Esophagus muscularis mucosa (tissue), 4 donors: ENCODE measurements at regions not wholly inside any gene's neighbourhood (a gene's known extent, or its start where the extent isn't known, plus 50 kb on each side); places are given as distances from the start of the nearest gene placed in this dataset.

Experiments used
- DNase-seq: peaks from one replicate; pipeline ENCODE4 v3.0.0-alpha.2; 2017; ENCODE audit errors: extremely low spot score
- H3K27ac ChIP-seq, 4 donors: fragments of 200-600 bp; sonication (generic); replicated peaks in 1 of 4; 1 replicate in 3 of 4; 2 replicates in 1 of 4; pipeline ENCODE4 v1.5.1; 2016 to 2019; ENCODE audit warnings: mild to moderate bottlenecking in 1 of 4
- H3K27me3 ChIP-seq, 4 donors: fragments of 200-600 bp; sonication (generic); one replicate each; pipeline versions ENCODE4 v1.5.1 to v1.6.0; 2016 to 2019
- H3K36me3 ChIP-seq, 4 donors: fragments of 200-600 bp; sonication (generic); one replicate each; pipeline ENCODE4 v1.5.1; 2016 to 2019
- H3K4me1 ChIP-seq, 4 donors: fragments of 200-600 bp; sonication (generic); one replicate each; pipeline ENCODE4 v1.5.1; 2016 to 2019
- H3K4me3 ChIP-seq, 4 donors: fragments of 200-600 bp; sonication (generic); 1 replicate in 2 of 4; 2 replicates in 2 of 4; pipeline ENCODE4 v1.5.1; 2016 to 2019; ENCODE audit warnings: mild to moderate bottlenecking in 4 of 4, moderate library complexity in 1 of 4
- H3K9me3 ChIP-seq, 4 donors: fragments of 200-600 bp; sonication (generic); 1 replicate in 3 of 4; 2 replicates in 1 of 4; pipeline ENCODE4 v1.5.1; 2016 to 2019
- CTCF ChIP-seq, 3 experiments: fragments of 200-600 bp in 2 of 3; fragments of 450-650 bp in 1 of 3; sonication (generic) in 2 of 3; IDR thresholded peaks; one replicate each; pipeline ENCODE4 v1.5.1; 2017 to 2019; ENCODE audit warnings: antibody characterized with exemption in 3 of 3, mild to moderate bottlenecking in 2 of 3, moderate library complexity in 1 of 3
- EP300 ChIP-seq: sonication (generic); formaldehyde crosslinking; IDR thresholded peaks from one replicate; pipeline ENCODE4 v1.6.1; 2017; ENCODE audit warnings: antibody characterized with exemption
- POLR2A ChIP-seq: fragments of 450-650 bp; IDR thresholded peaks from one replicate; pipeline ENCODE4 v1.6.1; 2017; ENCODE audit warnings: antibody characterized with exemption, moderate library complexity, mild to moderate bottlenecking, low read depth
- POLR2AphosphoS5 ChIP-seq, 2 donors: sonication (generic); formaldehyde crosslinking; IDR thresholded peaks; one replicate each; pipeline ENCODE4 v1.6.1; 2017; ENCODE audit warnings: antibody characterized with exemption in 2 of 2
- WGBS: methylation state at CpG from one replicate; pipeline ENCODE4 v1.1.5; 2018; 5-methylcytosine and 5-hydroxymethylcytosine counted together
- intact Hi-C: fragments of 100-400 bp; cut with DNase I; formaldehyde crosslinking; loops from one replicate; pipeline ENCODE4 v1.15.1; 2023

DNA sequence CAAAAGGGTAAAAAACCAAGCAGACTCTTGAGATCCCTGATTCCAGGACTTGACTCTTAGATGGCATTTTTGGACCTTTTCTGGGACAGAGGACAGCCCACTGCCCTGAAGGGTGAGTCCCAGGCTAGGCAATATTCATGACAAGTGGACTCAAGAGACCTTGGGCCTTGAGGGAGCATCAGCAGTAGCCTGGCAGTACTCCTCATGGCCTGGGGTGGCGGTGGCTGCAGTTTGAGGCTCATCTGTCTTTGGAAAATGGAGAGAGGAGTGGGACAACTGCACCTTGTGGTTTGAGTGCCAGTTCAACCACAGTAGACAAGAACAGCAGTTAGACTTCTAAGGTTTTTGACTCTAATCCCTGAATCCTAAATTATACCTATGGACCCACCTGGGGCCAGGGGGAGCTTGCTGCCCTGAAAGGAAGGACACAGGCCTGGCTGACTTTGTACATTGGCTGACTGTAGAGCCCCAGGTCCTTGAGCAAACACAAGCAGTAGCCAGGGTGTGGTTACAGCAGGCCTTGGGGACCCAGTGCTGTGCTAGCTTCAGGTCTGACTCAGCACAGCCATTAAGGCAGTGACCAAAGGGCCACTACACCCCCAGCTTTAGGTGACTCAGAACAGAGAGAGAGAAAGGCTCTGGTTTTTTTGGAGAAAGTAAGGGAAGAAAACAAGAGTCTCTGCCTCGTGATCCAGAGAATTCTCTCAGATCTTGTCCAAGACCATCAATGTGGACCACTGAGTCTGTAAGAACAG lies 1023.2 kb downstream of the KCNT2 start:
- no peak overlapping the region for H3K4me3 ChIP-seq
- WGBS, result 87% methylated on average over 2 of the region's 2 CpGs
- no peaks in the 10 kb centered on the region for H3K4me1 ChIP-seq
- H3K27me3 ChIP-seq, result no peaks in the 10 kb centered on the region
- no peak for DNase-seq
- TF ChIP-seq POLR2A (no peak), CTCF (IDR thresholded peaks at IDR 0.05) (no peak), EP300 (no peak), POLR2AphosphoS5 (IDR thresholded peaks at IDR 0.05) (no peak)
- H3K9me3 ChIP-seq, result no peaks in the 10 kb centered on the region
- H3K27ac ChIP-seq, result no peak overlapping the region
- intact Hi-C loops, result no loop called here
- H3K36me3 ChIP-seq, result no peaks in the 10 kb centered on the region

GRCh38 chr1:195580988-195581387 lies 1027.3 kb downstream of the KCNT2 start:
- Histone ChIP-seq H3K27me3 (no peaks in the 10 kb centered on the region), H3K4me1 (no peaks in the 10 kb centered on the region), H3K9me3 (no peaks in the 10 kb centered on the region), H3K27ac (no peak overlapping the region), H3K36me3 (no peaks in the 10 kb centered on the region), H3K4me3 (no peak overlapping the region)
- no peak for DNase-seq
- no peak for TF ChIP-seq POLR2AphosphoS5 (IDR thresholded peaks at IDR 0.05)
- no peak for TF ChIP-seq CTCF (IDR thresholded peaks at IDR 0.05)
- no peak for TF ChIP-seq POLR2A
- TF ChIP-seq EP300, result no peak
- 87% methylated on average over 2 of the region's 2 CpGs for WGBS
- intact Hi-C loops, result no loop called here

- Histone ChIP-seq H3K9me3 (no peaks in the 10 kb centered on the region), H3K27me3 (no peaks in the 10 kb centered on the region), H3K4me1 (no peaks in the 10 kb centered on the region), H3K36me3 (no peaks in the 10 kb centered on the region), H3K27ac (no peak overlapping the region), H3K4me3 (no peak overlapping the region)
- 74% methylated on average over 2 of the region's 2 CpGs for WGBS
- no peak for TF ChIP-seq EP300
- no peak for TF ChIP-seq CTCF (IDR thresholded peaks at IDR 0.05)
- TF ChIP-seq POLR2A, result no peak
- intact Hi-C loops, result no loop called here
- no peak for DNase-seq
Measured at GRCh38 chr1:195577748-195578147, 1030.5 kb downstream of the KCNT2 start.

DNA sequence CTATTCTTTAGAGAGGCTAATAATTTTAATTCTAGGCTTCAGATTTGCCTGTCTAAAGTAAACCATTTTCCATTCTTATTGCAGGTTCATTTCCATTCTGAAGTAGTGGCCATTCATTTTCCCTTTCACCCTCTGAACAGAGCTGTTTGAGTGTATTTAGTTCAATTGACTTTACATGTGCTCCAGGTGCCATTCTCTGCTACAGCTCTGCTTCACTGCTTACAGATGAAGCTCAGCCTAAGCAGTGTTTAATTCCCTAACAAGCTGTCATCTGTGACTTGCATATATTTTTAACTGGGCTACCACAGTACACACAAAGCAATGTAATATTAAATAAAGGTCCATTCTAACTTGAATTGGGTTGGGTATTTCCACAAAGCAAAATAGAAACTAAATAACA lies 1031.6 kb downstream of the KCNT2 start:
- no peaks in the 10 kb centered on the region for H3K27me3 ChIP-seq
- H3K36me3 ChIP-seq, result no peaks in the 10 kb centered on the region
- TF ChIP-seq CTCF (IDR thresholded peaks at IDR 0.05) (no peak), EP300 (no peak), POLR2AphosphoS5 (IDR thresholded peaks at IDR 0.05) (no peak), POLR2A (no peak)
- H3K4me3 ChIP-seq, result no peak overlapping the region
- intact Hi-C loops, result no loop called here
- H3K9me3 ChIP-seq, result peaks cover 0 to 3% (median 0%) of the 10 kb centered on the region in 4 donors
- no peak for DNase-seq
- H3K4me1 ChIP-seq, result no peaks in the 10 kb centered on the region
- H3K27ac ChIP-seq, result no peak overlapping the region

DNA sequence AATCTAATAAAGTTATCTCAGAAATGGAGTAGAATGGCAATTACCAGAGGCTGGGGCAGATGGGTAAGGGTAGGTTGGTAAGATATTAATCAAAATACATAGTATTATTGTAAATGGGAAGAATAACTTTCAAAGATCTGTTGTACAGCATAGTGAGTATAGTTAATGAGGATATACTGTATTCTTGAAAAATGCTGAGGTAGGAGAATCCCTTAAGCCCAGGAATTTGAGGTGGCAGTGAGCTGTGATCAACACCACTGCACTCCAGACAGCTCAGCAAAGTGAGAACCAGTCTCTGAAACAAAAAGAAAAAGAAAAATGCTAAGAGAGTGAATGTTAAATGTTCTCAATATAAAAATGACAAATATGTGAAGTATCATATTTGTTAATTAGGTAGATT lies 1033.7 kb downstream of the KCNT2 start:
- H3K27ac ChIP-seq, result no peak overlapping the region
- H3K36me3 ChIP-seq, result no peaks in the 10 kb centered on the region
- H3K27me3 ChIP-seq, result no peaks in the 10 kb centered on the region
- DNase-seq, result no peak
- no peak overlapping the region for H3K4me3 ChIP-seq
- intact Hi-C loops, result no loop called here
- no peaks in the 10 kb centered on the region for H3K4me1 ChIP-seq
- peaks cover 0 to 3% (median 0%) of the 10 kb centered on the region in 4 donors for H3K9me3 ChIP-seq
- TF ChIP-seq POLR2A, result no peak
- no peak for TF ChIP-seq POLR2AphosphoS5 (IDR thresholded peaks at IDR 0.05)
- TF ChIP-seq EP300, result no peak
- TF ChIP-seq CTCF (IDR thresholded peaks at IDR 0.05), result no peak
